ENCODE measurements at regions not wholly inside any gene's neighbourhood (a gene's known extent, or its start where the extent isn't known, plus 50 kb on each side); places are given as distances from the start of the nearest gene placed in this dataset.

DNA sequence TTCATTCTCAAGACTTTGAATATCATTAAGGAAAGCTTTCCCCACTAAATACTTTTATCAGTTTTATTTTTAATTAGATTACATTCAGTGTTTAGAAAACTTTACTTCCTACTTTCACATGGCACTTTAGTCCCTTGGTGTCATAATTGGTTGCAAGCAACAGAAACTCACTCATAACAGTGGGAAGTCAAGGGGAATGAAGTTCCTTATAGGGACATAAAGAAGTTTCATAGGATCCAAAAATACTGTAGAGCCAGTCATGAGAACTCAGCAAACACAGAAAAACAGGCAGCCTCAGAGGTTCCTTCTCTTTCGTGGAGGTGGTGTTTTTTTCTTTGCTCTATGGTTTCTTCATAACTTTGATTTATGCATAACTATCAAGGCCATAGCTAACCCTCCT lies 809.0 kb downstream of the BCL11A start (continued):
- TF ChIP-seq BCL3 (IDR thresholded peaks at IDR 0.05; ENCODE audit: borderline replicate concordance, insufficient read depth, low read depth, low read length, poor library complexity, severe bottlenecking) (no peak), MAX (IDR thresholded peaks at IDR 0.05; ENCODE audit: low read depth, low read length) (no peak)

- DNase-seq (ENCODE audit: low read depth, low spot score) (no peak), FAIRE-seq (no peak), ATAC-seq (no peak)
- Histone ChIP-seq H3K79me2 (ENCODE audit: control insufficient read depth, insufficient read depth, low read length) (no peaks in the 10 kb centered on the region), H3K4me1 (ENCODE audit: control insufficient read depth, insufficient read depth, low read length) (no peaks in the 10 kb centered on the region), H3K27me3 (replicated peaks in 1 of 2; ENCODE audit: control insufficient read depth in 2 of 2, insufficient read depth in 2 of 2, low read length in 1 of 2) (no peaks in the 10 kb centered on the region), H4K20me1 (ENCODE audit: control insufficient read depth, insufficient read depth) (no peaks in the 10 kb centered on the region), H3K4me2 (ENCODE audit: control insufficient read depth, insufficient read depth) (no peak overlapping the region), H3K27ac (ENCODE audit: control insufficient read depth, insufficient read depth) (no peak overlapping the region), H2AFZ (ENCODE audit: control insufficient read depth, low read depth, low read length) (no peak overlapping the region), H3K9ac (ENCODE audit: control insufficient read depth, insufficient read depth, low read length) (no peak overlapping the region), H3K36me3 (ENCODE audit: control insufficient read depth in 2 of 2, insufficient read depth in 2 of 2, low read length in 1 of 2) (no peaks in the 10 kb centered on the region), H3K9me3 (replicated peaks; ENCODE audit: control insufficient read depth, insufficient read depth, low read length) (no peaks in the 10 kb centered on the region), H3K4me3 (no peak overlapping the region)
- WGBS (ENCODE audit: insufficient coverage, insufficient replicate concordance, low lambda C conversion rate, missing lambda C conversion rate), result 2% methylated on average over 3 of the region's 3 CpGs
- ChIA-PET CTCF (no interaction called here), POLR2A (no interaction called here), RAD21 (ENCODE audit: unreplicated experiment) (no interaction called here), SMC1A (ENCODE audit: uncharacterized antibody, unreplicated experiment) (interaction anchor here (0.6 kb wide), 1 partner anchor 13 kb away, joined by 3 read pairs; no protein-coding TSS in a partner anchor)
- BruUV-seq (replicated peaks), result no TSS peak
- TF ChIP-seq JUND (IDR thresholded peaks at IDR 0.05; ENCODE audit: low read depth, low read length) (no peak), NBN (IDR thresholded peaks at IDR 0.05) (no peak), NFYB (IDR thresholded peaks at IDR 0.05; ENCODE audit: insufficient read depth, low read depth, low read length) (no peak), CEBPB (IDR thresholded peaks at IDR 0.05; ENCODE audit: borderline replicate concordance in 1 of 2, low read depth in 2 of 2, low read length in 2 of 2) (no peak), MYC (IDR thresholded peaks at IDR 0.05; ENCODE audit: insufficient read depth, insufficient read length, insufficient replicate concordance, low read length, severe bottlenecking) (no peak), ASH2L (IDR thresholded peaks at IDR 0.05; ENCODE audit: borderline replicate concordance, low read depth) (no peak)
- TF ChIP-seq, protein P1, sequence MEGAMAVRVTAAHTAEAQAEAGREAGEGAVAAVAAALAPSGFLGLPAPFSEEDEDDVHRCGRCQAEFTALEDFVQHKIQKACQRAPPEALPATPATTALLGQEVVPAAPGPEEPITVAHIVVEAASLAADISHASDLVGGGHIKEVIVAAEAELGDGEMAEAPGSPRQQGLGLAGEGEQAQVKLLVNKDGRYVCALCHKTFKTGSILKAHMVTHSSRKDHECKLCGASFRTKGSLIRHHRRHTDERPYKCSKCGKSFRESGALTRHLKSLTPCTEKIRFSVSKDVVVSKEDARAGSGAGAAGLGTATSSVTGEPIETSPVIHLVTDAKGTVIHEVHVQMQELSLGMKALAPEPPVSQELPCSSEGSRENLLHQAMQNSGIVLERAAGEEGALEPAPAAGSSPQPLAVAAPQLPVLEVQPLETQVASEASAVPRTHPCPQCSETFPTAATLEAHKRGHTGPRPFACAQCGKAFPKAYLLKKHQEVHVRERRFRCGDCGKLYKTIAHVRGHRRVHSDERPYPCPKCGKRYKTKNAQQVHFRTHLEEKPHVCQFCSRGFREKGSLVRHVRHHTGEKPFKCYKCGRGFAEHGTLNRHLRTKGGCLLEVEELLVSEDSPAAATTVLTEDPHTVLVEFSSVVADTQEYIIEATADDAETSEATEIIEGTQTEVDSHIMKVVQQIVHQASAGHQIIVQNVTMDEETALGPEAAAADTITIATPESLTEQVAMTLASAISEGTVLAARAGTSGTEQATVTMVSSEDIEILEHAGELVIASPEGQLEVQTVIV (IDR thresholded peaks at IDR 0.05; ENCODE audit: borderline replicate concordance, partially characterized antibody), result no peak
- in situ Hi-C loops (cut with MboI) (no loop called here), intact Hi-C loops (cut with micrococcal nuclease; ENCODE audit: unreplicated experiment) (no loop called here)
Measured at GRCh38 chr2:59741840-59742239, 811.6 kb downstream of the BCL11A start.

Measured in GM12878 (cell line).